MCF 10A (cell line): ENCODE measurements at regions not wholly inside any gene's neighbourhood (a gene's known extent, or its start where the extent isn't known, plus 50 kb on each side); places are given as distances from the start of the nearest gene placed in this dataset.

ENCODE experiments used
- BruUV-seq: library from RNA; stranded (reverse); fragments of 400-500 nt; replicated peaks from 2 replicates; lab custom pipeline; 2021; lab: Mats Ljungman, UMichigan
- CTCF ChIA-PET: fragments of 300-600 bp; sonication (Branson Sonifier 250); formaldehyde crosslinking; extraction: SDS; loops from one replicate; lab custom pipeline; 2021; ENCODE audit warnings: antibody characterized with exemption, inconsistent platforms; lab: Yijun Ruan, JAX
- POLR2A ChIA-PET: fragments of 300-600, 350-650 bp; sonication (Branson Sonifier 250); formaldehyde crosslinking; extraction: SDS; loops from one replicate; lab custom pipeline; 2020; ENCODE audit warnings: antibody characterized with exemption, inconsistent platforms; lab: Yijun Ruan, JAX
- DNase-seq: peaks from one replicate; pipeline ENCODE4 v3.0.0-alpha.2; 2018; ENCODE audit not compliant: unreplicated experiment
- H3K27ac Mint-ChIP-seq: one replicate; pipeline ENCODE4 v1.8.0; 2022; ENCODE audit warnings: mild to moderate bottlenecking, low read depth, mixed read lengths; ENCODE audit not compliant: unreplicated experiment
- H3K27me3 Mint-ChIP-seq: one replicate; pipeline ENCODE4 v1.8.0; 2022; ENCODE audit warnings: mixed read lengths; ENCODE audit not compliant: insufficient read depth, unreplicated experiment
- H3K36me3 Mint-ChIP-seq: one replicate; pipeline ENCODE4 v1.8.0; 2022; ENCODE audit warnings: mild to moderate bottlenecking, moderate library complexity, mixed read lengths; ENCODE audit not compliant: insufficient read depth, unreplicated experiment
- H3K4me1 Mint-ChIP-seq: one replicate; pipeline ENCODE4 v1.8.0; 2022; ENCODE audit warnings: mixed read lengths; ENCODE audit not compliant: insufficient read depth, unreplicated experiment
- H3K4me3 Mint-ChIP-seq: one replicate; pipeline ENCODE4 v1.8.0; 2022; ENCODE audit warnings: mild to moderate bottlenecking, moderate library complexity, mixed read lengths; ENCODE audit not compliant: unreplicated experiment
- H3K9me3 Mint-ChIP-seq: one replicate; pipeline ENCODE4 v1.8.0; 2022; ENCODE audit warnings: mixed read lengths; ENCODE audit not compliant: unreplicated experiment
- CTCF ChIP-seq: fragments of 200-600 bp; IDR thresholded peaks from one replicate; pipeline ENCODE4 v1.8.0; 2022; ENCODE audit warnings: antibody characterized with exemption, mild to moderate bottlenecking; ENCODE audit not compliant: unreplicated experiment
- intact Hi-C: fragments of 100-400 bp; cut with micrococcal nuclease; formaldehyde crosslinking; loops from 2 replicates; pipeline ENCODE4 v1.14.1; 2022

GRCh38 chr12:24560831-24561271, 388.1 kb downstream of the BCAT1 start:
- peak overlapping the region; percentile 77 for H3K4me3 Mint-ChIP-seq
- no peaks in the 10 kb centered on the region for H3K27me3 Mint-ChIP-seq
- peaks cover 8% of the 10 kb centered on the region for H3K4me1 Mint-ChIP-seq
- no TSS peak for BruUV-seq
- H3K36me3 Mint-ChIP-seq, result no peaks in the 10 kb centered on the region
- ChIA-PET CTCF (interaction anchor here (0.6 kb wide), 1 partner anchor 45 kb away, joined by 3 read pairs; no protein-coding TSS in a partner anchor), POLR2A (interaction anchor here (0.6 to 1.1 kb wide), 2 partner anchors 8 to 11 kb away, joined by 5 read pairs; no protein-coding TSS in a partner anchor)
- intact Hi-C loops, result no loop called here
- no peak for TF ChIP-seq CTCF
- no peak overlapping the region for H3K27ac Mint-ChIP-seq
- no peaks in the 10 kb centered on the region for H3K9me3 Mint-ChIP-seq
- no peak for DNase-seq

- no peaks in the 10 kb centered on the region for H3K36me3 Mint-ChIP-seq
- no peak for DNase-seq
- BruUV-seq, result no TSS peak
- no peak for TF ChIP-seq CTCF
- peaks cover 8% of the 10 kb centered on the region for H3K4me1 Mint-ChIP-seq
- intact Hi-C loops, result no loop called here
- no peak overlapping the region for H3K27ac Mint-ChIP-seq
- no peaks in the 10 kb centered on the region for H3K9me3 Mint-ChIP-seq
- CTCF ChIA-PET, result no interaction called here
- POLR2A ChIA-PET, result interaction anchor here (0.7 kb wide), 1 partner anchor 73 kb away, joined by 3 read pairs; no protein-coding TSS in a partner anchor
- H3K4me3 Mint-ChIP-seq, result no peak overlapping the region
- no peaks in the 10 kb centered on the region for H3K27me3 Mint-ChIP-seq
Measured at GRCh38 chr12:24560192-24560775, 388.6 kb downstream of the BCAT1 start.

GRCh38 chr12:24557738-24558137, 391.2 kb downstream of the BCAT1 start:
- Mint-ChIP-seq H3K4me1 (peaks cover 8% of the 10 kb centered on the region), H3K9me3 (no peaks in the 10 kb centered on the region), H3K36me3 (no peaks in the 10 kb centered on the region), H3K27ac (no peak overlapping the region), H3K27me3 (no peaks in the 10 kb centered on the region), H3K4me3 (no peak overlapping the region)
- ChIA-PET CTCF (interaction anchor here (0.6 kb wide), 1 partner anchor 830 kb away, joined by 3 read pairs; no protein-coding TSS in a partner anchor), POLR2A (no interaction called here)
- no peak for TF ChIP-seq CTCF
- BruUV-seq, result no TSS peak
- intact Hi-C loops, result no loop called here
- DNase-seq, result no peak

- TF ChIP-seq CTCF, result no peak
- no TSS peak for BruUV-seq
- no peak overlapping the region for H3K4me3 Mint-ChIP-seq
- CTCF ChIA-PET, result interaction anchor here (0.6 kb wide), 1 partner anchor 10 kb away, joined by 3 read pairs; no protein-coding TSS in a partner anchor
- POLR2A ChIA-PET, result no interaction called here
- no peaks in the 10 kb centered on the region for H3K9me3 Mint-ChIP-seq
- H3K4me1 Mint-ChIP-seq, result no peaks in the 10 kb centered on the region
- DNase-seq, result no peak
- no peak overlapping the region for H3K27ac Mint-ChIP-seq
- intact Hi-C loops, result no loop called here
- no peaks in the 10 kb centered on the region for H3K27me3 Mint-ChIP-seq
- H3K36me3 Mint-ChIP-seq, result no peaks in the 10 kb centered on the region
Measured at GRCh38 chr12:24555730-24556129, 393.2 kb downstream of the BCAT1 start.
